A673 (cell line): ENCODE measurements at regions not wholly inside any gene's neighbourhood (a gene's known extent, or its start where the extent isn't known, plus 50 kb on each side); places are given as distances from the start of the nearest gene placed in this dataset.
"Not testable (repeated sequence)": the region's sequence is repeated elsewhere in the genome, so short reads cannot be mapped to it uniquely, and the experiment has no call there.

ENCODE experiments used
- EZH2 ChIP-seq: fragments of 200-600 bp; sonication (generic); IDR thresholded peaks from 2 replicates; pipeline ENCODE4 v1.6.1; 2017; ENCODE audit warnings: borderline replicate concordance, low read depth, mild to moderate bottlenecking, mixed read lengths, antibody characterized with exemption, low read length; ENCODE audit not compliant: poor library complexity, severe bottlenecking
- TF ChIP-seq, protein P1 (sequence below): fragments of 300-800, 200-600 bp; sonication (generic); conservative IDR thresholded peaks from 2 replicates; pipeline ENCODE4 v1.5.1; 2017; ENCODE audit warnings: low read depth, mild to moderate bottlenecking, antibody characterized with exemption, low read length, moderate library complexity, mixed read lengths

DNA sequence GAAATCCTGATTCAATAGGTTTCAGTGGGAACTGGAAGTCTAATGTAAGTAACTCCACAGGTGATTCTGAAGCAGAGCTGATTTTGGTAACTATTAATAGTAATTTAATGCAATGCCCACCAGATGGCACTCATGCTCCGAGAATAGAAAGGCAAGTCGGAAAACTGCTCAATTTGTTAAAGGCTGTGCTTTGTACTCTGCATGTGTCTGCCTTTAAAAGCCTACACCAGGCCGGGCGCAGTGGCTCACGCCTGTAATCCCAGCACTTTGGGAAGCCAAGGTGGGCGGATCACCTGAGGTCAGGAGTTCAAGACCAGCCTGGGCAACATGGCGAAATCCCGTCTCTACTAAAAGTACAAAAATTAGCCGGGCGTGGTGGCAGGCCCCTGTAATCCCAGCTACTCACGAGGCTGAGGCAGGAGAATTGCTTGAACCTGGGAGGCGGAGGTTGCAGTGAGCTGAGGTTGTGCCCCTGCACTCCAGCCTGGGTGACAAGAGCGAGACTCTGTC, 80.1 kb downstream of the OR13A1 start:
- TF ChIP-seq, protein P1, sequence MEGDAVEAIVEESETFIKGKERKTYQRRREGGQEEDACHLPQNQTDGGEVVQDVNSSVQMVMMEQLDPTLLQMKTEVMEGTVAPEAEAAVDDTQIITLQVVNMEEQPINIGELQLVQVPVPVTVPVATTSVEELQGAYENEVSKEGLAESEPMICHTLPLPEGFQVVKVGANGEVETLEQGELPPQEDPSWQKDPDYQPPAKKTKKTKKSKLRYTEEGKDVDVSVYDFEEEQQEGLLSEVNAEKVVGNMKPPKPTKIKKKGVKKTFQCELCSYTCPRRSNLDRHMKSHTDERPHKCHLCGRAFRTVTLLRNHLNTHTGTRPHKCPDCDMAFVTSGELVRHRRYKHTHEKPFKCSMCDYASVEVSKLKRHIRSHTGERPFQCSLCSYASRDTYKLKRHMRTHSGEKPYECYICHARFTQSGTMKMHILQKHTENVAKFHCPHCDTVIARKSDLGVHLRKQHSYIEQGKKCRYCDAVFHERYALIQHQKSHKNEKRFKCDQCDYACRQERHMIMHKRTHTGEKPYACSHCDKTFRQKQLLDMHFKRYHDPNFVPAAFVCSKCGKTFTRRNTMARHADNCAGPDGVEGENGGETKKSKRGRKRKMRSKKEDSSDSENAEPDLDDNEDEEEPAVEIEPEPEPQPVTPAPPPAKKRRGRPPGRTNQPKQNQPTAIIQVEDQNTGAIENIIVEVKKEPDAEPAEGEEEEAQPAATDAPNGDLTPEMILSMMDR = peak; percentile 59
- not testable (repeated sequence) for TF ChIP-seq EZH2
